K562 (cell line): ENCODE measurements at regions not wholly inside any gene's neighbourhood (a gene's known extent, or its start where the extent isn't known, plus 50 kb on each side); places are given as distances from the start of the nearest gene placed in this dataset.

Source experiments
- ATAC-seq: fragments of 200-7000 bp; cut with Tn5 transposase; 3 replicates; pipeline ENCODE4 v1.9.1; 2020; ENCODE audit warnings: moderate library complexity
- BruUV-seq: library from RNA; stranded (reverse); fragments of 400-500 nt; replicated peaks from 2 replicates; lab custom pipeline; 2021; lab: Mats Ljungman, UMichigan
- CTCF ChIA-PET: fragments of 300-600 bp; formaldehyde crosslinking; extraction: SDS; loops from one replicate; lab custom pipeline; 2021; ENCODE audit warnings: low intra/inter-chr PET ratio; lab: Yijun Ruan, JAX
- POLR2A ChIA-PET: fragments of 300-600, 350-650 bp; sonication (Branson Sonifier 250); formaldehyde crosslinking; extraction: SDS; loops from one replicate; lab custom pipeline; 2021; ENCODE audit warnings: antibody characterized with exemption, inconsistent platforms; lab: Yijun Ruan, JAX
- DNase-seq, 4 experiments: peaks; one replicate each; pipeline versions ENCODE4 v3.0.0 to v3.0.0-alpha.2; 2011 to 2018; ENCODE audit warnings: low spot score in 3 of 4, mixed read lengths in 3 of 4; ENCODE audit errors: extremely low read depth in 1 of 4
- FAIRE-seq: peaks from 2 replicates; lab custom pipeline; 2011; peaks lifted over from hg19 to GRCh38; lab: Jason Lieb, UNC
- H2AFZ ChIP-seq: 2 replicates; pipeline ENCODE4 v1.6.0; 2011; ENCODE audit warnings: low read depth, low read length, control low read depth, inconsistent platforms
- H3K27ac ChIP-seq: fragments of 200-600 bp; 3 replicates; pipeline ENCODE4 v1.8.0; 2011; ENCODE audit warnings: low read depth, mild to moderate bottlenecking, control low read depth, inconsistent platforms, low read length, moderate library complexity, mixed read lengths; ENCODE audit errors: extremely low read depth
- H3K27me3 ChIP-seq, 2 experiments: fragments of 300-600 bp in 1 of 2; 2 replicates in 1 of 2; 3 replicates in 1 of 2; pipeline versions ENCODE4 v1.6.0 to v1.8.0; 2011; ENCODE audit warnings: inconsistent platforms in 2 of 2, low read length in 2 of 2, mild to moderate bottlenecking in 1 of 2, mixed read lengths in 1 of 2, moderate library complexity in 1 of 2; ENCODE audit not compliant: control insufficient read depth in 2 of 2, insufficient read depth in 2 of 2
- H3K36me3 ChIP-seq: fragments of 300-600 bp; 3 replicates; pipeline ENCODE4 v1.8.0; 2011; ENCODE audit warnings: mild to moderate bottlenecking, low read length, inconsistent platforms; ENCODE audit not compliant: control insufficient read depth, insufficient read depth
- H3K4me1 ChIP-seq, 2 experiments: fragments of 200-600 bp in 1 of 2; replicated peaks in 1 of 2; 2 replicates in 1 of 2; 3 replicates in 1 of 2; pipeline versions ENCODE4 v1.5.1 to v1.8.0; 2011; ENCODE audit warnings: inconsistent platforms in 2 of 2, low read length in 2 of 2, mild to moderate bottlenecking in 1 of 2, mixed read lengths in 1 of 2, moderate library complexity in 1 of 2; ENCODE audit not compliant: control insufficient read depth in 2 of 2, insufficient read depth in 2 of 2
- H3K4me2 ChIP-seq: 2 replicates; pipeline ENCODE4 v1.6.1; 2011; ENCODE audit warnings: low read length, control low read depth, inconsistent platforms, mixed read lengths; ENCODE audit not compliant: insufficient read depth
- H3K4me3 ChIP-seq: fragments of 200-600 bp; sonication (generic), shearing (Covaris generic); 2 replicates; pipeline ENCODE4 v1.5.1; 2016; ENCODE audit warnings: control low read depth, inconsistent platforms
- H3K79me2 ChIP-seq: fragments of 200-600 bp; 3 replicates; pipeline ENCODE4 v1.8.0; 2011; ENCODE audit warnings: low read length, inconsistent platforms; ENCODE audit not compliant: control insufficient read depth, insufficient read depth
- H3K9ac ChIP-seq, 2 experiments: 2 replicates each; pipeline versions ENCODE4 v1.6.0 to v1.6.1; 2011; ENCODE audit warnings: low read depth in 2 of 2, low read length in 2 of 2, control low read depth in 1 of 2, inconsistent platforms in 1 of 2, mild to moderate bottlenecking in 1 of 2, mixed read lengths in 1 of 2; ENCODE audit not compliant: insufficient read depth in 1 of 2
- H3K9me1 ChIP-seq: one replicate; pipeline ENCODE4 v1.6.0; 2011; ENCODE audit warnings: inconsistent platforms, mild to moderate bottlenecking, low read length, moderate library complexity; ENCODE audit not compliant: control insufficient read depth, insufficient read depth
- H3K9me3 ChIP-seq: replicated peaks from 2 replicates; pipeline ENCODE4 v1.5.1; 2011; ENCODE audit warnings: low read depth, low read length, inconsistent platforms; ENCODE audit not compliant: control insufficient read depth, insufficient read depth
- H4K20me1 ChIP-seq: replicated peaks from 2 replicates; pipeline ENCODE4 v1.6.1; 2011; ENCODE audit warnings: low read length, inconsistent platforms, mixed read lengths; ENCODE audit not compliant: control insufficient read depth, insufficient read depth
- AFF4 ChIP-seq: sonication (generic); formaldehyde crosslinking; IDR thresholded peaks from 2 replicates; pipeline ENCODE4 v1.8.0; 2023; ENCODE audit warnings: mild to moderate bottlenecking, missing genetic modification reagents
- PRMT5 ChIP-seq: sonication (generic); formaldehyde crosslinking; IDR thresholded peaks from 2 replicates; pipeline ENCODE4 v1.5.0; 2020; ENCODE audit warnings: missing genetic modification reagents
- WGBS: fragments of 100-300 bp; shearing (Covaris generic); methylation state at CpG from one replicate; pipeline ENCODE4 v1.1.6; 2016; ENCODE audit warnings: low coverage, mixed read lengths; ENCODE audit not compliant: insufficient coverage; ENCODE audit errors: missing lambda C conversion rate; 5-methylcytosine and 5-hydroxymethylcytosine counted together
- in situ Hi-C: fragments of 300-500 bp; cut with MboI; formaldehyde crosslinking; loops from 4 replicates; pipeline ENCODE4 v1.15.0; 2018; ENCODE audit warnings: inconsistent platforms, mixed read lengths
- intact Hi-C: fragments of 100-400 bp; cut with micrococcal nuclease; formaldehyde crosslinking; loops from 2 replicates; pipeline ENCODE4 v1.14.2; 2022

DNA sequence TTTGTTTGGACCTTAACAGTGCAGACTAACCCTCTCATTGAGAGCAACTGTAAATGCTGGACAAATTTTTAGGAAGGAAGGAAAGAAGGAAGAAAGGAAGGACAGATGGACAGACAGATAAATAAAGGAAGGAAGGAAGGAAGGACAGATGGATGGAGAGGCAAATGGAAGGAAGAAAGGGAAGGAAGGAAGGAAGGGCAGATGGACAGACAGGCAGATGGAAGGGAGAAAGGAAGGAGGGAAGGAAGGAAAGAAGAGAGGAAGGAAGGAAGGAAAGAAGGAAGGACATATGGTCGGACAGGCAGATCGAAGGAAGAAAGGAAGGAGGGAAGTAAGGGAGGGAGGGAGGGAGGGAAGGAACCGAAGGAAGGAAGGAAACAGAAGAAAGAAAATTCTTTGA lies 388.5 kb upstream of the CDH4 start:
- H4K20me1 ChIP-seq, result no peaks in the 10 kb centered on the region
- no peak overlapping the region for H3K4me2 ChIP-seq
- CTCF ChIA-PET, result no interaction called here
- in situ Hi-C loops (no loop called here), intact Hi-C loops (no loop called here)
- H3K4me1 ChIP-seq, result no peaks in the 10 kb centered on the region
- peaks cover 0 to 6% of the 10 kb centered on the region in 2 experiments; a peak in 1 of 5 replicates for H3K27me3 ChIP-seq
- ATAC-seq (no peak), DNase-seq (no peak), FAIRE-seq (no peak)
- no peaks in the 10 kb centered on the region for H3K9me3 ChIP-seq
- H3K79me2 ChIP-seq, result no peaks in the 10 kb centered on the region
- H3K9me1 ChIP-seq, result no peaks in the 10 kb centered on the region
- no peak for TF ChIP-seq PRMT5 (CRISPR knock-in tag)
- no peak for TF ChIP-seq AFF4 (CRISPR knock-in tag)
- no peak overlapping the region for H3K9ac ChIP-seq
- POLR2A ChIA-PET, result no interaction called here
- BruUV-seq, result no TSS peak
- no CpG with 5 or more reads among the region's 3 CpGs for WGBS
- no peak overlapping the region for H3K27ac ChIP-seq
- H3K36me3 ChIP-seq, result no peaks in the 10 kb centered on the region
- H2AFZ ChIP-seq, result no peak overlapping the region
- H3K4me3 ChIP-seq, result no peak overlapping the region
